NCI-H526 (cell line): ENCODE measurements at regions not wholly inside any gene's neighbourhood (a gene's known extent, or its start where the extent isn't known, plus 50 kb on each side); places are given as distances from the start of the nearest gene placed in this dataset.
A peak's percentile ranks its signal among the peaks of the same experiment; 100 is the strongest.

Source experiments
- DNase-seq, 2 experiments: peaks; one replicate each; lab custom pipeline; 2025; lab: John Stamatoyannopoulos, UW

GRCh38 chr11:116505298-116506262 lies 267.2 kb downstream of the BUD13 start:
- DNase-seq = peak in 1 of 2 experiments; percentile 33

GRCh38 chr11:116504541-116505297 lies 268.1 kb downstream of the BUD13 start:
- no peak for DNase-seq

- DNase-seq = no peak
Observed at GRCh38 chr11:116503216-116504160, 269.3 kb downstream of the BUD13 start.

GRCh38 chr11:116502641-116503061 lies 270.1 kb downstream of the BUD13 start:
- no peak for DNase-seq

GRCh38 chr11:116501728-116502127 lies 271.1 kb downstream of the BUD13 start:
- no peak for DNase-seq

GRCh38 chr11:116500947-116501602 lies 271.7 kb downstream of the BUD13 start:
- peak in 1 of 2 experiments; percentile 51 for DNase-seq

GRCh38 chr11:116500026-116500946 lies 272.5 kb downstream of the BUD13 start:
- no peak for DNase-seq

GRCh38 chr11:116499396-116500003 lies 273.3 kb downstream of the BUD13 start:
- peak; percentile 90 to 99 for DNase-seq

- no peak for DNase-seq
Observed at GRCh38 chr11:116498161-116498560, 274.6 kb downstream of the BUD13 start.

GRCh38 chr11:116492600-116492999 lies 280.2 kb downstream of the BUD13 start:
- DNase-seq = no peak

- DNase-seq = no peak
Observed at GRCh38 chr11:116488836-116489389, 283.9 kb downstream of the BUD13 start.

- DNase-seq = no peak
Observed at GRCh38 chr11:116485425-116485824, 287.4 kb downstream of the BUD13 start.

GRCh38 chr11:116482716-116483115 lies 290.1 kb downstream of the BUD13 start:
- no peak for DNase-seq

GRCh38 chr11:116481126-116481675 lies 291.6 kb downstream of the BUD13 start:
- DNase-seq = no peak

- DNase-seq = no peak
Observed at GRCh38 chr11:116478669-116479668, 293.8 kb downstream of the BUD13 start.

GRCh38 chr11:116478205-116478604 lies 294.6 kb downstream of the BUD13 start:
- no peak for DNase-seq

- DNase-seq = no peak
Observed at GRCh38 chr11:116473790-116474346, 298.9 kb downstream of the BUD13 start.
